ENCODE measurements at regions not wholly inside any gene's neighbourhood (a gene's known extent, or its start where the extent isn't known, plus 50 kb on each side); places are given as distances from the start of the nearest gene placed in this dataset.

- H3K4me3 ChIP-seq (ENCODE audit: control insufficient read depth, low read depth, low read length): no peak overlapping the region
- TF ChIP-seq CTCF (conservative IDR thresholded peaks at IDR 0.05; ENCODE audit: control insufficient read depth, insufficient read depth, low read depth, low read length): no peak
- no peak for DNase-seq (ENCODE audit: low read depth)
Observed at GRCh38 chr11:94694309-94695060, 73.7 kb upstream of the AMOTL1 start.

GRCh38 chr11:94697156-94697555 is 71.0 kb upstream of the AMOTL1 start:
- DNase-seq (ENCODE audit: low read depth): no peak
- no peak overlapping the region for H3K4me3 ChIP-seq (ENCODE audit: control insufficient read depth, low read depth, low read length)
- no peak for TF ChIP-seq CTCF (conservative IDR thresholded peaks at IDR 0.05; ENCODE audit: control insufficient read depth, insufficient read depth, low read depth, low read length)

GRCh38 chr11:94700622-94701021 is 67.5 kb upstream of the AMOTL1 start:
- peak; percentile 3 for DNase-seq (ENCODE audit: low read depth)
- TF ChIP-seq CTCF (conservative IDR thresholded peaks at IDR 0.05; ENCODE audit: control insufficient read depth, insufficient read depth, low read depth, low read length): no peak
- no peak overlapping the region for H3K4me3 ChIP-seq (ENCODE audit: control insufficient read depth, low read depth, low read length)

- no peak for TF ChIP-seq CTCF (conservative IDR thresholded peaks at IDR 0.05; ENCODE audit: control insufficient read depth, insufficient read depth, low read depth, low read length)
- no peak for DNase-seq (ENCODE audit: low read depth)
- no peak overlapping the region for H3K4me3 ChIP-seq (ENCODE audit: control insufficient read depth, low read depth, low read length)
Observed at GRCh38 chr11:94702481-94702880, 65.7 kb upstream of the AMOTL1 start.

GRCh38 chr11:94705419-94705818 is 62.7 kb upstream of the AMOTL1 start:
- no peak for TF ChIP-seq CTCF (conservative IDR thresholded peaks at IDR 0.05; ENCODE audit: control insufficient read depth, insufficient read depth, low read depth, low read length)

GRCh38 chr11:94705891-94706615 is 62.1 kb upstream of the AMOTL1 start:
- no peak for TF ChIP-seq CTCF (conservative IDR thresholded peaks at IDR 0.05; ENCODE audit: control insufficient read depth, insufficient read depth, low read depth, low read length)
- DNase-seq (ENCODE audit: low read depth): peak; percentile 51
- H3K4me3 ChIP-seq (ENCODE audit: control insufficient read depth, low read depth, low read length): no peak overlapping the region

More at GRCh38 chr11:94705419-94705818, 62.7 kb upstream of the AMOTL1 start:
- no peak for DNase-seq (ENCODE audit: low read depth)
- H3K4me3 ChIP-seq (ENCODE audit: control insufficient read depth, low read depth, low read length): no peak overlapping the region
